HG03565 (cell line): ENCODE measurements at regions not wholly inside any gene's neighbourhood (a gene's known extent, or its start where the extent isn't known, plus 50 kb on each side); places are given as distances from the start of the nearest gene placed in this dataset.

ENCODE experiments used
- ATAC-seq: cut with Tn5 transposase; IDR thresholded peaks from one replicate; pipeline ENCODE4 v1.9.1; 2021; ENCODE audit warnings: mild to moderate bottlenecking, moderate library complexity; ENCODE audit not compliant: unreplicated experiment

- ATAC-seq: no peak
Measured at GRCh38 chr2:103103678-103104077, 341.8 kb downstream of the TMEM182 start.

- ATAC-seq: no peak
Measured at GRCh38 chr2:103119352-103119751, 357.5 kb downstream of the TMEM182 start.

GRCh38 chr2:103121106-103121505, 359.3 kb downstream of the TMEM182 start:
- no peak for ATAC-seq

- ATAC-seq: no peak
Measured at GRCh38 chr2:103123516-103123915, 361.7 kb downstream of the TMEM182 start.

GRCh38 chr2:103130857-103131256, 369.0 kb downstream of the TMEM182 start:
- ATAC-seq: no peak

GRCh38 chr2:103132536-103133217, 370.8 kb downstream of the TMEM182 start:
- ATAC-seq: peak; percentile 99

GRCh38 chr2:103135679-103136078, 373.8 kb downstream of the TMEM182 start:
- ATAC-seq: no peak

- ATAC-seq: peak; percentile 63
Measured at GRCh38 chr2:103138123-103138901, 376.5 kb downstream of the TMEM182 start.

GRCh38 chr2:103139628-103140268, 377.9 kb downstream of the TMEM182 start:
- peak; percentile 33 for ATAC-seq

- no peak for ATAC-seq
Measured at GRCh38 chr2:103144837-103145236, 383.0 kb downstream of the TMEM182 start.

- no peak for ATAC-seq
Measured at GRCh38 chr2:103145739-103146138, 383.9 kb downstream of the TMEM182 start.

- no peak for ATAC-seq
Measured at GRCh38 chr2:103151046-103151445, 389.2 kb downstream of the TMEM182 start.

GRCh38 chr2:103152556-103152955, 390.7 kb downstream of the TMEM182 start:
- no peak for ATAC-seq

GRCh38 chr2:103153580-103154284, 391.9 kb downstream of the TMEM182 start:
- no peak for ATAC-seq

- no peak for ATAC-seq
Measured at GRCh38 chr2:103155308-103155707, 393.5 kb downstream of the TMEM182 start.

GRCh38 chr2:103159018-103159417, 397.2 kb downstream of the TMEM182 start:
- no peak for ATAC-seq

- ATAC-seq: peak; percentile 72
Measured at GRCh38 chr2:103161456-103162289, 399.8 kb downstream of the TMEM182 start.

GRCh38 chr2:103164748-103165147, 402.9 kb downstream of the TMEM182 start:
- ATAC-seq: no peak

- ATAC-seq: no peak
Measured at GRCh38 chr2:103165836-103166235, 404.0 kb downstream of the TMEM182 start.
